ENCODE measurements at regions not wholly inside any gene's neighbourhood (a gene's known extent, or its start where the extent isn't known, plus 50 kb on each side); places are given as distances from the start of the nearest gene placed in this dataset.

DNA sequence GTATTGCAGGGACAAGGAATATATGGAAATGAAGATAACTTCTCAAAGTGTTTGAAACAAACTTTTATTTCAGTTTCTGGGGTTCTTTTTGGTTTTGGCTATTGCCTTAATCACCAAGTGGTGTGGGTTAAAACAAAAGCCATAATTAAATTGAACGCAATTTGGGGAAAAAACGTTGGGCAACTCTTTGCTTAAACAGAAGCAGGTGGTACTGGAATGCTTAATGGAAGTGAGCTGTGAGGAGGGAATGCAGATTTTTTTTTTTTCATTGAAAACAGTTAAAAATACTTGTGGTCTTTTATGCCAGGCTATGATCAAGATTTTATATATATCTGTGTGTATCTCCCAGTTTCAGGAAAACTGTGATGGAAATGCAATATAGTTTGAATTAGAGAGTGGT lies 195.7 kb upstream of the TUT7 start:
- Histone ChIP-seq H3K27me3 (no peaks in the 10 kb centered on the region), H3K27ac (peak overlapping the region; percentile 96), H3K4me3 (no peak overlapping the region), H3K4me1 (peaks cover 64% of the 10 kb centered on the region), H3K9me3 (replicated peaks) (no peaks in the 10 kb centered on the region), H3K36me3 (no peaks in the 10 kb centered on the region)
- no peak for DNase-seq

DNA sequence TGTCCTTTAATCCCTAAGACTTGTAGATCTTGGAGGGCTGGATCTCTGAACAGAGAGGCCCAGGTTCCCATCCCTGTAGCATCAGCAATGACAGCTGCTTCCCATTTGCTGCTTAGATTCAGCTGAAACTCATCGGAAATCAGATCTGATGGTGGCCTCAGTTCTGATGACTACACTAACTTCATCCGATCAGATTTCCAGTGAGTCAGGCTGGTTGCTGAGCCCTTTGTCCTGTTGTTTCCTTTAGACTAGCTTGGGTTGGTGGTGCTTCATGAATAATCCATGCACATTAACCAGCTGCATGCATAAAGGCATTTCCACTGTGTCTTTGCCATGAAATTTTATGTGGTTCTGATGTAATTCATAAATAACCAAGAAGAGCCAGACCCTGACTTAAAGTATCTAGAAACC lies 195.2 kb upstream of the TUT7 start:
- peaks cover 69% of the 10 kb centered on the region for H3K4me1 ChIP-seq
- no peaks in the 10 kb centered on the region for H3K27me3 ChIP-seq
- H3K9me3 ChIP-seq (replicated peaks), result no peaks in the 10 kb centered on the region
- H3K36me3 ChIP-seq, result no peaks in the 10 kb centered on the region
- no peak overlapping the region for H3K4me3 ChIP-seq
- H3K27ac ChIP-seq, result peak overlapping the region; percentile 96
- DNase-seq, result peak; percentile 94 to 99

DNA sequence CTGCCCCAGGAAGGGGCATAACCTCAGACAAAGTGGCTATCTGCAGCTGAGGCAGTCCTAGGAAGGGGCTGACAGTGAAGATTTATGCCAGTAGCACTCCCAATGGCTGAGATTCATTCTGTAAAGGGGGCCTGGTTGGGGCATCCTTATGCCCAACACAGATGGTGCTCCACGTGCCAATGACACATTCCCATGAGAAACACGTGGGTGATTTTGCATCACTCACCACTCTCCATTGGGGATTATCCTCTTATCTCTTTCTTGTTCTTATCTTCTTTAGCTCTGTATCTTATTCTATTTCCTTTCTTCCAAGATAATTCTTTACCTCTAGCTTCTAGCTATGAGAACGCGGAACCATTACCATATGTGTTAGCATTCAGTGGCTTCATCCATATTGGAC lies 194.0 kb upstream of the TUT7 start:
- Histone ChIP-seq H3K4me1 (peaks cover 72% of the 10 kb centered on the region), H3K4me3 (no peak overlapping the region), H3K9me3 (replicated peaks) (no peaks in the 10 kb centered on the region), H3K27ac (peak overlapping the region; percentile 96), H3K27me3 (no peaks in the 10 kb centered on the region), H3K36me3 (no peaks in the 10 kb centered on the region)
- peak in 1 of 2 experiments; percentile 26 for DNase-seq

DNA sequence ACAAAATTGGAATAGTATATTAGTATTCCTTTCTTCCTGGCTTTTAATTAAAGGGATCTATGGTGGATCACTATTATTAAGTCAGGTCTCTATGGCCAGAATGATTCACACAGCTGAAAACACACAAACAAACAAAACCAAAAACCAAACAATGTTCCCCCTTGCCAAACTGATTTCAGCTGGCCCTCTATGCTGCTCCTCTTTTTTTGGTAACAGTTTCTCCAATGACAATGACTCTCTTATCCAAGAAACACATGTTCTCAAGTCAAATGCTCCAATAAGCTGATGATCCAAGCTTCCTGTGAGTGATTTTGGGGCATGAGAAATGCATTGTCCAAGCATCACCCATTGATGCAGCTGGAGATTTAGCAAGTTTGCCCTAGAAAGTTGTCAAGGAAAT lies 193.4 kb upstream of the TUT7 start:
- H3K9me3 ChIP-seq (replicated peaks), result no peaks in the 10 kb centered on the region
- H3K4me3 ChIP-seq, result no peak overlapping the region
- H3K27ac ChIP-seq, result peak overlapping the region; percentile 96
- H3K4me1 ChIP-seq, result peaks cover 72% of the 10 kb centered on the region
- no peaks in the 10 kb centered on the region for H3K36me3 ChIP-seq
- no peaks in the 10 kb centered on the region for H3K27me3 ChIP-seq
- DNase-seq, result peak; percentile 59 to 90

DNA sequence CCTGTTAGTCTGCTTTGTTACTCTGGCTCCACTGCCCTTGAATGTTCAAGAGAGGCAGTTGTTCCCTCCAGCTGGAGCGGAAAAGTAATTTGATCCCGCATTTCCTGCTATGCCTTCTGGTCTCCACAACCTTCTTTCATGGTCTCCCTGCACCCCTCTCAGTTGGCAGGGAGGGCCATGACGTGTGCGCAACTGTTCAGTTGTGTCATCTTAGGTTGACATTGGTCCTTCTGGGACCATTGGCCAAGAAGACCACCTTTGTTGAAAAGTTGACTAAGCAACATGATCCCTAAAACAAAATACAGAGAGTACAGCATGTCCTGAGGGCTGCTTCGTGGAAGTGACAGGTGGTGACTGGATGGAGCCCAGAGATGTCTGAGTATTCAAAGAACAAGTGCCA lies 192.5 kb upstream of the TUT7 start:
- H3K27me3 ChIP-seq, result no peaks in the 10 kb centered on the region
- H3K36me3 ChIP-seq, result no peaks in the 10 kb centered on the region
- H3K9me3 ChIP-seq (replicated peaks), result no peaks in the 10 kb centered on the region
- peak; percentile 98 to 100 for DNase-seq
- H3K4me3 ChIP-seq, result no peak overlapping the region
- peak overlapping the region; percentile 96 for H3K27ac ChIP-seq
- H3K4me1 ChIP-seq, result peaks cover 68% of the 10 kb centered on the region

DNA sequence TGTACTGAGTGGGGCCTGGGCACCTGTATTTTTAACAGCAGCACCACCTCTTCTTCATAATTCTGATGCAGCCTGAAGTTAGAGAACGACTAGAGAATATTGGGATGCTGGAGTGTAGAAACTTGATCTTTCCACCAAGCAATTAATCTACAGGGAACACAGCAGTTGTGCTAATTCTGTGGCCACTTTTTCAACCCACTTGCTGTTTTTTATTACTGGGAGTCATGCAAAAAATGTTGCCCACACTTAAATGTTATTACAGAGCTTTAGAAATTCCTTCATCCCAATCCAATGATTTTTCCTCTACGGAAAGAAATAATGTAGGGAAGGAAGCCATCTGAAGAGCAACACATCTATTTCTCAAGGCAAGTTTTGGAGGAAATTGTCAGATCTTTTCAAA lies 190.9 kb upstream of the TUT7 start:
- peak; percentile 47 to 76 for DNase-seq
- Histone ChIP-seq H3K4me3 (no peak overlapping the region), H3K4me1 (peaks cover 55% of the 10 kb centered on the region), H3K27ac (peak overlapping the region; percentile 96), H3K36me3 (no peaks in the 10 kb centered on the region), H3K27me3 (no peaks in the 10 kb centered on the region), H3K9me3 (replicated peaks) (no peaks in the 10 kb centered on the region)

DNA sequence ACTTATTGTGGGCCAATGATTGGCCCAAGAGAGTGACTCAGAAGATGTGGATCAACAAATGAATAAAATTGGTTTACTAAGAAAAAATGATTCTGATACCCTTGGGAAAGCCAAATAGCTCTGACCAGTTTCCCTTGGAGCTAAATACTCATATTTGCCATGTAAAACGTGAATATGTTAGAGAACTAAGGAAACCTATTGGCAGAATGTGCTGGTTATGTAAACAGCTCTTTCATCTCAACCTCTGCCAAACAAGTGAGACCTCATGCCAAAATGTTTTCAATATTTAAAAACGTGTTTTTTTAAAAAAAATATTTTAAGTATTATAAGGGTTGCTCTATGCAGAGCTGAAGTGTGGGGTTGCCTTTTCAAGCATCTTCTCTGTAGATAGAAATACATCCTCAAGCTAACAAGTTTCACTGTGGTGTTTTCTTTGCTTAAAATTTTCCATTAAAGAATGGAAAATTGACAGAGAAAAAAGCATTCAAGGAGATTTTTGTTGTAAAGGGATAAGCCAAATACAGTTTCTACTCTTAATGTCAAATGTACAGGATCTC lies 186.9 kb upstream of the TUT7 start:
- Histone ChIP-seq H3K9me3 (replicated peaks) (peaks cover 7% of the 10 kb centered on the region; the same call in 1 of the 2 replicates), H3K4me1 (peaks cover 20% of the 10 kb centered on the region), H3K27me3 (no peaks in the 10 kb centered on the region), H3K36me3 (no peaks in the 10 kb centered on the region), H3K4me3 (no peak overlapping the region), H3K27ac (no peak overlapping the region)
- no peak for DNase-seq

DNA sequence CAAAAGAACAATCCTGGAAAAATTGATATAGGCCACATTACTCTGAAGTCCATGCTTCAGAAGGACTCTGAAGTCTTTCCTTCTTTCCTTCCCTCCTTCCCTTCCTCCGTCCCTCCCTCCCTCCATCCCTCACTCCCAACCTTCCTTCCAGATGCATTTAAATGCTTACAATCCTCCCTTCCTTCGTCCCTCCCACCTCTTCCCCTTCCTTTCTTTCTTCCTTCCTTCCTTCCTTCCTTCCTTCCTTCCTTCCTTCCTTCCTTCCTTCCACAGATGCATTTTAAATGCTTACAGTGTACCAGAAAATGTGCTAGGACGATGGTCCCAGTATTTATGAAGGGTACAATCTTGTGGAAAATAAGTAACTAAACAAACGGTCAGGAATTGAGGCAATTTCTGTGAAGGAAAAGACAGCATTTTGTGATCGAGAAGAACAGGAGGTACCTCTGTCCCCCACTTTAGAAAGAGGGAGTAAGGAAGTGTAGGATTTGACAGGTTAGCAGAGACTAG lies 181.3 kb upstream of the TUT7 start:
- Histone ChIP-seq H3K27me3 (no peaks in the 10 kb centered on the region), H3K27ac (no peak overlapping the region), H3K4me1 (0 out of 2 replicates have a peak, but pooled peaks cover 2% of the 10 kb centered on the region), H3K36me3 (no peaks in the 10 kb centered on the region), H3K4me3 (no peak overlapping the region), H3K9me3 (replicated peaks) (peaks cover 9% of the 10 kb centered on the region; the same call in 1 of the 2 replicates)
- no peak for DNase-seq

DNA sequence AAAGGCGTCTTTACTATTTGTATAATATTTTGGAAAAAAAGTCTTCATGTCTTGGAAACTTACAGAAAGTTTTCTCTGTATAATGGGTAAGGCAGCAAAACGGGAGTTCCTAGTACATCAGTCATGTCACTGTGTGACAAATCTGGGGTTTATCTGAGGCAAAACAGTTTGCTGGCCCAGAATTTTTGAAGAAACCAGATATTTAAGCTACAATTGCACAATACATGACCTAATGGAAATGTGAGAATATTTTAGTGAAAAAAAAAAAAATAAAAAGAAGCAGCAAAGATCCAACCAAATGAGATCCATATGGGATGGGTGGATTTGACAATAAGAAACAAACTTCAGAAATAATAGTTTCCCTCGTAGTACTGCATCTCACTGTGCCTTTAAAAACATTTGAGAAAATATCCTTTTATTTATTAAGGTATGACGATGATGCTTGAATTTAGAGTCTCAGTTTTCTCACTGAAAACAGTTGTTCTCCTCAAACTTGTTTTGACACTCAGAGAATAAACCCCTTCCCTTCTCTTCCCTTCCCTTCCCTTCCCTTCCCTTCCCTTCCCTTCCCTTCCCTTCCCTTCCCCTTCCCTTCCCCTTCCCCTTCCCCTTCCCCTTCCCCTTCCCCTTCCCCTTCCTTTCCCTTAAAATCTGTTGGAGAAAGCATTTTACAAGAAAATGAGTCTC lies 180.5 kb upstream of the TUT7 start:
- peaks cover 9% of the 10 kb centered on the region; the same call in 1 of the 2 replicates for H3K9me3 ChIP-seq (replicated peaks)
- no peak overlapping the region for H3K4me3 ChIP-seq
- no peaks in the 10 kb centered on the region for H3K27me3 ChIP-seq
- no peaks in the 10 kb centered on the region; the same call in 1 of the 2 replicates for H3K36me3 ChIP-seq
- no peak for DNase-seq
- H3K4me1 ChIP-seq, result peaks cover 6% of the 10 kb centered on the region; the same call in 1 of the 2 replicates
- H3K27ac ChIP-seq, result no peak overlapping the region

DNA sequence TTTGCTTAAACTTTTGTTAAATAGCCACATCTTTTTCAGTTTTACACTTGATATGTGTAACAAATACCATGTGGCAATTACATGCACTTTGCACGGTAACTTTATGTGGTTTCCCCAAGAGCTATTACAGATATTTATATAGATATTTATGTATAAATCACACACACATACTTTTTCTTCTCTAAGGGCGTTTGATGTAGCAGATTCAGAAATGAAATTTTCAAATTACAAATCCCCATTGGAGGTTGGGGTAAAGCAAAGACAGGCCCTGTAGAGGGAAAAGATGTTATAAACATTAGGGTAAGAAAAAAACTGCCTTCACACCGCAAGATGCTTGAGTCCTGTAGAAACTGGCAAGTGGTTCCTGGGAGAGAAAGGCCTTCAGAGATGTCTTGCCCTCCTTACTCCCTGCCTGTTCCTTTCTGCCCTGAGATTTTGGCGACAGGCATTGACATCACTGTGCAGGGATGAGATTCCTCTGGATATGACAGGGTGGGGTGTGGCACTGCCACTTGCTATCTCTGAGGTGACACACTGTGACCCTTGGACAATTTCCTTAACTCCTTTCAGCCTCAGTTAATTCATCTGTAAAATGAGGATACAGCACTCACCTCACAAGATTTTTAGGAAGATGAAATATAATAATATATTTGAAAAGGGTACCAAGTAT lies 177.9 kb upstream of the TUT7 start:
- Histone ChIP-seq H3K4me3 (no peak overlapping the region), H3K36me3 (no peaks in the 10 kb centered on the region; the same call in 1 of the 2 replicates), H3K4me1 (peaks cover 8% of the 10 kb centered on the region; the same call in 1 of the 2 replicates), H3K27ac (no peak overlapping the region), H3K27me3 (no peaks in the 10 kb centered on the region), H3K9me3 (replicated peaks) (peaks cover 3% of the 10 kb centered on the region; the same call in 1 of the 2 replicates)
- DNase-seq, result no peak

DNA sequence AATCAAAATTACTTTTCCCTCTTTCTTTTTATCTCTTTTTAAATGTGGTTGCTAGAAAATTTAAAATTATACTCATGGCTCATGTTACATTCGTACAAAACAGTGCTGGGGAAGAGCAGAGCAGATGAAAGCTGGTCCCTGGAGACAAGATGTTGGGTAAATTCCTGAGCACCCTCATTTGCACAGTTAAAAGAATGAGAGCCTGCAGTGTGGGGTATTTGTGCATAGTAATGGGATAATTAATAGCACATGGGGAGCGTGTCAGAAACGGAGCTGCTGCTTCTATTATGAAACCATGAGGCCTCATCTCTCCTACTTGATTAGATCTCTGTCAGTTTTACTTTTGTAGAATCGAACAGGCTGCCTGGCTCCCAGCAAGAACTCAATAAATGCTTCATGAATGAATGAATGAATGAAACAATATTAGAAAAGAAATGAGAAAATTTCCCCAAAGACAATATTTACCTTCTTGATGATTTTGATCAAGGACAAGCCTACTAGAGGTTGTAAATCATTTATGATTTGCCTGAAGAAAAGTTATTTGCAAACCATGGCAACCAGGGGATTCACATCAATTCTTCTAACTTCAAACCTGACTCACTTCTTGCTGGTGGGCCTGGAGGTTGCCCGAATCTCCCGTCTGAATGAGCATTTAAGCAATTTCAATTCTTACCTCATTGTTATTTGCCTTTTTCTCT lies 177.2 kb upstream of the TUT7 start:
- Histone ChIP-seq H3K4me3 (no peak overlapping the region), H3K4me1 (peaks cover 8% of the 10 kb centered on the region; the same call in 1 of the 2 replicates), H3K9me3 (replicated peaks) (peaks cover 3% of the 10 kb centered on the region; the same call in 1 of the 2 replicates), H3K27me3 (no peaks in the 10 kb centered on the region), H3K27ac (no peak overlapping the region), H3K36me3 (no peaks in the 10 kb centered on the region; the same call in 1 of the 2 replicates)
- DNase-seq, result no peak

DNA sequence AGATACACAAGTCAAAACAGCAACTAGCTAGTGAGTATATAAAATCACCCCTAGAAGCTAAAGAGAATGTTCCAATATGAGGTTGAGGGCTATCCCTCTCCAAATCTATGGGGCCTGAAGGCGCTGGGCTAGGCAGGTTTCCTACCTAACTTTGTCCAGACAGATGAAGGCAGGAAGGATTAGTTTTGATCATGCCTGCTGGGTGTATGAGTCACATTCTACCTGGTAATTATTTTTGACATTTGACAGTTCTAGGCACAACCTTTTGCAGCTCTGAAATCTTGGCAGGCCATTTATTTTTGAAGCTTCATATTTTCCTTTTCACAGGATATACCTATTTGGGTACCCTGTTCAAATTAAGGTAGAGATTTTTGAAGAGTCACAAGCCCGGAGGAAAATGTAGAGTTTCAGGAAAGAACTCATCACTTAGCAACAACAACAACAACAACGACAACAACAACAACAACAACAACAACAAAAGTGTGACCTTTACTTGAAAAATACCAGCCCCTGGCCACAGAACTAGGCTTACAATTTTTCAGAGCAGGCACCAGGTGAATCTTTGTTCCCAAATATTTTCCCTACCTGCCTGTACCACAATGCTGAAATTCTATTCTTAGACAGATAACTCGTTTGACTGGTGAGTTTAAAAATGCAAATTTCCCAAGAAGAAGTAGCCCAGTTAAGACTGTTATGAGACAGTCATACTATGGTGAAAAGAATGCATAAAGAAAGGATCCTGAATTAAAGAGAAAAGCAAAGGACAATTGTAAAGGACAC lies 175.5 kb upstream of the TUT7 start:
- Histone ChIP-seq H3K4me3 (no peak overlapping the region), H3K9me3 (replicated peaks) (no peaks in the 10 kb centered on the region; the same call in 1 of the 2 replicates), H3K36me3 (no peaks in the 10 kb centered on the region; the same call in 1 of the 2 replicates), H3K27me3 (no peaks in the 10 kb centered on the region), H3K4me1 (peaks cover 11% of the 10 kb centered on the region), H3K27ac (no peak overlapping the region)
- DNase-seq, result no peak

DNA sequence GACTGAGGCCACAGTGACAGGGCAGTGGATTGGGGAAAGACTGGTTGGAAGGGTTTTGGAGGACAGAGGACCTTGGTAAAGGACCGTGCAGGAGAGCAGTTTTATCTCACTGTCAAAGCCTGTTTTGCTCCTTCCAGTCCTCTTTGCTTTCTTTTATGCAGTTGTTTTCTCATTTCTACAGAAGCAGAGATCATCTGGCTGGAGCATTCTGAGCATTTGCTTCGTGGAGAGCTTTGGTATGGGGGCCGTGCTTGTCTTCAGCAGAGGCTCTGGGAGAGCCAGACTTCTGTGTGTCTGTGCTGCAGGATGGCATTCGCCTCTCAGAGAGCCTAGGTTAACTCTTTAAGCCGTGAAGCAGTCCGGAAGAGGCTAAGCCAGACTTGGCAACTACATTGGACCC lies 171.8 kb upstream of the TUT7 start:
- H3K4me3 ChIP-seq, result no peak overlapping the region
- no peak for DNase-seq
- peaks cover 5% of the 10 kb centered on the region; the same call in 1 of the 2 replicates for H3K9me3 ChIP-seq (replicated peaks)
- H3K36me3 ChIP-seq, result no peaks in the 10 kb centered on the region; the same call in 1 of the 2 replicates
- peaks cover 28% of the 10 kb centered on the region for H3K4me1 ChIP-seq
- no peaks in the 10 kb centered on the region for H3K27me3 ChIP-seq
- H3K27ac ChIP-seq, result no peak overlapping the region

DNA sequence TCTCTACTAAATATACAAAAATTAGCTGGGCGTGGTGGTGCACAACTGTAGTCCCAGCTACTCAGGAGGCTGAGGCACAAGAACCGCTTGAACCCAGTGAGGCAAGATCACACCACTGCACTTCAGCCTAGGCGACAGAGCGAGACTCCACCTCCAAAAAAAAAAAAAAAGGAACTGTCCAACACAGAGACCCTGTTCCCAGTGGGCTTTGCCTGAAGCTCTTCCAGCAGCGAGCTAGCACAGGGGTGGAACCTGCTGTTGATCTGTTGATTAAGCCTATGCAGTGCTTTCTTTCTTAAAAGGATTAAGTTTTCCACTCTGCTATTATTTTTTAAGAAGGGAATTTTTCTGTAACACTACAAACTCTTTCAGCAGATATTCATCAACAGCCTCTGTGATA lies 171.0 kb upstream of the TUT7 start:
- Histone ChIP-seq H3K4me3 (no peak overlapping the region), H3K4me1 (peaks cover 36% of the 10 kb centered on the region), H3K27me3 (no peaks in the 10 kb centered on the region), H3K36me3 (no peaks in the 10 kb centered on the region; the same call in 1 of the 2 replicates), H3K9me3 (replicated peaks) (peaks cover 5% of the 10 kb centered on the region; the same call in 1 of the 2 replicates), H3K27ac (no peak overlapping the region)
- DNase-seq, result no peak
